ENCODE measurements at regions not wholly inside any gene's neighbourhood (a gene's known extent, or its start where the extent isn't known, plus 50 kb on each side); places are given as distances from the start of the nearest gene placed in this dataset.

- no peak for TF ChIP-seq ZFX (IDR thresholded peaks at IDR 0.05)
- TF ChIP-seq, protein P1, sequence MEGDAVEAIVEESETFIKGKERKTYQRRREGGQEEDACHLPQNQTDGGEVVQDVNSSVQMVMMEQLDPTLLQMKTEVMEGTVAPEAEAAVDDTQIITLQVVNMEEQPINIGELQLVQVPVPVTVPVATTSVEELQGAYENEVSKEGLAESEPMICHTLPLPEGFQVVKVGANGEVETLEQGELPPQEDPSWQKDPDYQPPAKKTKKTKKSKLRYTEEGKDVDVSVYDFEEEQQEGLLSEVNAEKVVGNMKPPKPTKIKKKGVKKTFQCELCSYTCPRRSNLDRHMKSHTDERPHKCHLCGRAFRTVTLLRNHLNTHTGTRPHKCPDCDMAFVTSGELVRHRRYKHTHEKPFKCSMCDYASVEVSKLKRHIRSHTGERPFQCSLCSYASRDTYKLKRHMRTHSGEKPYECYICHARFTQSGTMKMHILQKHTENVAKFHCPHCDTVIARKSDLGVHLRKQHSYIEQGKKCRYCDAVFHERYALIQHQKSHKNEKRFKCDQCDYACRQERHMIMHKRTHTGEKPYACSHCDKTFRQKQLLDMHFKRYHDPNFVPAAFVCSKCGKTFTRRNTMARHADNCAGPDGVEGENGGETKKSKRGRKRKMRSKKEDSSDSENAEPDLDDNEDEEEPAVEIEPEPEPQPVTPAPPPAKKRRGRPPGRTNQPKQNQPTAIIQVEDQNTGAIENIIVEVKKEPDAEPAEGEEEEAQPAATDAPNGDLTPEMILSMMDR (conservative IDR thresholded peaks at IDR 0.05), result no peak
- no peak overlapping the region for H3K27ac ChIP-seq
Measured at GRCh38 chr3:24668039-24668438, 173.4 kb upstream of the THRB start.

DNA sequence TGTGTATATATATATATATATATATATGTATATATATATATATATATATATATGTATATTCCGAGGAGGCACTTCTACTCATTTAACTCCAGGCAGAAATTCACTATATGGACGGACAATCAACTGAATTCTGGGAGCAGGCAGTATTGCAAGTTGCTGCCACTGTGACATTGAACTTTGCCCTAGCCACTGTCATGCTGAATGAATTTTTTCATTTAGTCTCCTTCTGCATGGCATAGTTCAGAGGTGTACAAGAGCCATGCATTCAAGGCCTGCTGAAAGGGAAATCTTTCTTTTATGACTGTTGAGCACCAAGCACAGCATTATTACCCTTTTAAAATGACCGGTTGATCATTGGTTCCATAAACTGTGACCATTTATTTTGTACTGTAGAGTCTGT lies 176.2 kb upstream of the THRB start:
- no peak overlapping the region for H3K27ac ChIP-seq
- TF ChIP-seq ZFX (IDR thresholded peaks at IDR 0.05), result no peak
- TF ChIP-seq, protein P1 (conservative IDR thresholded peaks at IDR 0.05), result no peak

DNA sequence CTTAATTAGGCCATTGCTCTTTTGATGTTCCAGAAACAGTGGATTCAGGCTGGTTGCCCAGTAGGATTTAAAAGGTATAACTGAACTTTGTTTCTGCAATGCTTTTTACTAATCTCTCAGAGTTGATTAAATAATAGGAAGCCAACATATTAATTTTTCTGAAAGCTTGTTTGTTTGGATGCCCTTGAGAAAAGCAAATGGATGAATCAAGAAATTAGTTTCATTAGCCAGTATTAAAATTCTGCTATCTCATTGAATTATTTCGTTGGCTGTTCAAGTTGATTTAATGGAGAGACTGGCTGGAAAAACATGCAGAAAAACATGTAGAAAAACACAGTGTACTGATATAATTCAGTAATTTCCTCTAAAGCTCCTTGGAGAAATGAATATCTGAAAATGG lies 178.9 kb upstream of the THRB start:
- TF ChIP-seq ZFX (IDR thresholded peaks at IDR 0.05), result no peak
- TF ChIP-seq, protein P1 (conservative IDR thresholded peaks at IDR 0.05), result no peak
- no peak overlapping the region for H3K27ac ChIP-seq

DNA sequence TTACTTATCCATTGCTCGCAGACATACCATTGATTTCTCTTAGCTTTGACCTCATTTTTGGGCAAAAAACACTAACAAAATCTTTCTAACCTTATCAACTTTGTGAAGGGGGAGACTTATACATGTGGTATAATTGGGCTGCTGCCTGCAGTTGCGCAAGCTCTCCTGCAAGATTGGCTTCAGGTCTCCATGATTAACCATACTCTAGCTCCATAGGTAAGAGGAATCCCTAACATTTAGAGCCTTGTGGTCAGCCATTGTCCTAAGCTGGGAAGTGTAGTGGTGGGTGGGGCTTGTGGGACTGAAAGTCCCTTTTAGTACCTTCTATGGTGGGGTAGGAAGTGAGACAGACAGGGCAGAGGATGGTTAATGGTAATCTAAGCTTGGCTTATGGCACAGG lies 179.6 kb upstream of the THRB start:
- no peak overlapping the region for H3K27ac ChIP-seq
- TF ChIP-seq, protein P1 (conservative IDR thresholded peaks at IDR 0.05), result no peak
- TF ChIP-seq ZFX (IDR thresholded peaks at IDR 0.05), result no peak

GRCh38 chr3:24678021-24678420 lies 183.4 kb upstream of the THRB start:
- TF ChIP-seq, protein P1 (conservative IDR thresholded peaks at IDR 0.05), result no peak
- TF ChIP-seq ZFX (IDR thresholded peaks at IDR 0.05), result no peak
- no peak overlapping the region for H3K27ac ChIP-seq

DNA sequence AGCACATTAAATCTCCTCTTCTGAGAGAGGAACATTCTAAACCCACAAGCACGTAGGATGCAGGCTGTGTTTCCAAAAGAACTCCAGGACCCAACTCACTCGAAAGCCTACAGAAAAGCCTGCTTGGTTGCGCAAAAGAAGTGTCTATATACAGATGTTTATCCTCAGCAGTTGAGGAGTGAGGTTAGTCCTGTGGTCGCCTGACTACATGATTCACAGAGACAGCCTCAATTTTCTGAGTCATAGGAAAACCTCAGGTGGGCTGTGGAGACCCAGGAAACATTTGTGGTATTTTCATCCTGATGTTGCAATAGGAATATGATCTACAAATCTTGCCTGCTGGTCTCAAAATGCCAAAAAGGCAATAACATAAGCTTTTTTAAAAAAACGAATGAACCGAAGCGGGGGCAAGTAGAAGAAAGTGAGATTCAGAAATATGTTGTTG lies 183.8 kb upstream of the THRB start:
- no peak for TF ChIP-seq ZFX (IDR thresholded peaks at IDR 0.05)
- TF ChIP-seq, protein P1 (conservative IDR thresholded peaks at IDR 0.05), result no peak
- no peak overlapping the region for H3K27ac ChIP-seq

DNA sequence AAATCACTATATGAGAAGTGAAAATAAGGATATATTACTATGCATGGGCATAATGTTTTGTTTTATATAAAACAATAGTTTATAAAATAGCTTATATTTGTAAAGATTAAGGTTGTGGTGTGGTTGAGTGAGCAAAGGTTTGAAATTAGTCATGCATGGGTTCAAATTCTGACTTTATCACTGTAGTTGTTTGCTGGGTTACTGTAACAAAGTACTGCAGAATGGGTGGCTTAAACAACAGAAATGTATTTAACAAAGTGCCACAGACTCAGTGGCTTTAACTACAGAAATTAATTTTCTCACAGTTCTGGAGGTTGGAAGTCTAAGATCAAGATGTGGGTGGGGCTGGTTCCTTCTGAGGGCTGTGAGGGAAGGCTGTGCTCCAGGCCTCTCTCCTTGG lies 184.8 kb upstream of the THRB start:
- no peak overlapping the region for H3K27ac ChIP-seq
- TF ChIP-seq, protein P1 (conservative IDR thresholded peaks at IDR 0.05), result no peak
- no peak for TF ChIP-seq ZFX (IDR thresholded peaks at IDR 0.05)

Data from C4-2B (cell line).